ENCODE measurements at regions not wholly inside any gene's neighbourhood (a gene's known extent, or its start where the extent isn't known, plus 50 kb on each side); places are given as distances from the start of the nearest gene placed in this dataset.

DNA sequence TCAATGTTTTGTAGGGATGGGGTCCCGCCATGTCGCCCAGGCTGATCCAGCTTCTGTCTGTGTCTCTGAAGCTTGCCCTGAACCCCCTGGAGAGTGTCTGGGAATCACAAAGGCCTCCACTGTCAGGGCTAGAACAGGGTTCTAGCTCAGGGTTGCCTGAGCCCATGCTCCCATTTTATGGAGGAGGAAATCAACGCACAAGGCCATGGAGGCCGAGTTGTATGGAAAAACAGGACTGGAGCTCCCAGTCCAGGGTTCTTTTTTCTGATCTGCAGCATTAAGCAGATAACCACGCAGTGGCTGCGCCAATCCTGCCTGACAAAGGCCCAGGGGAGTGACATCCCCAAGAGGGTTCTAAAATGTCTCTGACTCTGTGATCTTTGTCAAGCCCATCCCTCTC lies 67.6 kb upstream of the NBPF3 start:
- H3K9me3 ChIP-seq (ENCODE audit: low read length), result no peaks in the 10 kb centered on the region
- no peak overlapping the region for H3K4me3 ChIP-seq (ENCODE audit: low read length)
- no peak overlapping the region for H2AFZ ChIP-seq (ENCODE audit: low read depth, low read length)
- no peaks in the 10 kb centered on the region for H3F3A ChIP-seq (ENCODE audit: insufficient read depth, low read length, poor library complexity, severe bottlenecking)
- H3K27ac ChIP-seq (ENCODE audit: low read length), result no peak overlapping the region
- no peaks in the 10 kb centered on the region for H3K79me2 ChIP-seq (replicated peaks; ENCODE audit: insufficient read depth, low read length)
- no peaks in the 10 kb centered on the region for H3K27me3 ChIP-seq (ENCODE audit: insufficient read depth, low read depth, low read length)
- H3K9me2 ChIP-seq (ENCODE audit: insufficient read depth, low read length), result no peaks in the 10 kb centered on the region
- no peaks in the 10 kb centered on the region for H3K36me3 ChIP-seq (ENCODE audit: insufficient read depth, low read length)
- no peak overlapping the region for H3K4me2 ChIP-seq (ENCODE audit: low read length)
- H4K20me1 ChIP-seq (ENCODE audit: insufficient read depth), result no peaks in the 10 kb centered on the region
- H3K9ac ChIP-seq (ENCODE audit: low read length), result no peak overlapping the region
- TF ChIP-seq REST (IDR thresholded peaks at IDR 0.05; ENCODE audit: borderline replicate concordance), result no peak
- no peak for TF ChIP-seq EZH2 (IDR thresholded peaks at IDR 0.05; ENCODE audit: borderline replicate concordance, insufficient read depth, low read length, poor library complexity, severe bottlenecking)
- TF ChIP-seq TAF1 (IDR thresholded peaks at IDR 0.05; ENCODE audit: low read depth), result no peak
- TF ChIP-seq RAD21 (conservative IDR thresholded peaks at IDR 0.05), result no peak

- no peak overlapping the region for H3K9ac ChIP-seq (ENCODE audit: low read length)
- no peak overlapping the region for H3K27ac ChIP-seq (ENCODE audit: low read length)
- H3K27me3 ChIP-seq (ENCODE audit: insufficient read depth, low read depth, low read length), result no peaks in the 10 kb centered on the region
- no peaks in the 10 kb centered on the region for H3K36me3 ChIP-seq (ENCODE audit: insufficient read depth, low read length)
- H3K4me3 ChIP-seq (ENCODE audit: low read length), result no peak overlapping the region
- no peaks in the 10 kb centered on the region for H4K20me1 ChIP-seq (ENCODE audit: insufficient read depth)
- H3K9me2 ChIP-seq (ENCODE audit: insufficient read depth, low read length), result no peaks in the 10 kb centered on the region
- TF ChIP-seq, protein P1, sequence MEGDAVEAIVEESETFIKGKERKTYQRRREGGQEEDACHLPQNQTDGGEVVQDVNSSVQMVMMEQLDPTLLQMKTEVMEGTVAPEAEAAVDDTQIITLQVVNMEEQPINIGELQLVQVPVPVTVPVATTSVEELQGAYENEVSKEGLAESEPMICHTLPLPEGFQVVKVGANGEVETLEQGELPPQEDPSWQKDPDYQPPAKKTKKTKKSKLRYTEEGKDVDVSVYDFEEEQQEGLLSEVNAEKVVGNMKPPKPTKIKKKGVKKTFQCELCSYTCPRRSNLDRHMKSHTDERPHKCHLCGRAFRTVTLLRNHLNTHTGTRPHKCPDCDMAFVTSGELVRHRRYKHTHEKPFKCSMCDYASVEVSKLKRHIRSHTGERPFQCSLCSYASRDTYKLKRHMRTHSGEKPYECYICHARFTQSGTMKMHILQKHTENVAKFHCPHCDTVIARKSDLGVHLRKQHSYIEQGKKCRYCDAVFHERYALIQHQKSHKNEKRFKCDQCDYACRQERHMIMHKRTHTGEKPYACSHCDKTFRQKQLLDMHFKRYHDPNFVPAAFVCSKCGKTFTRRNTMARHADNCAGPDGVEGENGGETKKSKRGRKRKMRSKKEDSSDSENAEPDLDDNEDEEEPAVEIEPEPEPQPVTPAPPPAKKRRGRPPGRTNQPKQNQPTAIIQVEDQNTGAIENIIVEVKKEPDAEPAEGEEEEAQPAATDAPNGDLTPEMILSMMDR (IDR thresholded peaks at IDR 0.05; ENCODE audit: poor library complexity, severe bottlenecking), result no peak
- no peak for TF ChIP-seq EP300 (conservative IDR thresholded peaks at IDR 0.05; ENCODE audit: poor library complexity, severe bottlenecking)
- no peaks in the 10 kb centered on the region for H3K79me2 ChIP-seq (replicated peaks; ENCODE audit: insufficient read depth, low read length)
- no peaks in the 10 kb centered on the region for H3F3A ChIP-seq (ENCODE audit: insufficient read depth, low read length, poor library complexity, severe bottlenecking)
- no peaks in the 10 kb centered on the region for H3K9me3 ChIP-seq (ENCODE audit: low read length)
- no peak overlapping the region for H3K4me2 ChIP-seq (ENCODE audit: low read length)
- H2AFZ ChIP-seq (ENCODE audit: low read depth, low read length), result no peak overlapping the region
These were observed 70.0 kb upstream of the NBPF3 start for GRCh38 chr1:21369905-21370304.

DNA sequence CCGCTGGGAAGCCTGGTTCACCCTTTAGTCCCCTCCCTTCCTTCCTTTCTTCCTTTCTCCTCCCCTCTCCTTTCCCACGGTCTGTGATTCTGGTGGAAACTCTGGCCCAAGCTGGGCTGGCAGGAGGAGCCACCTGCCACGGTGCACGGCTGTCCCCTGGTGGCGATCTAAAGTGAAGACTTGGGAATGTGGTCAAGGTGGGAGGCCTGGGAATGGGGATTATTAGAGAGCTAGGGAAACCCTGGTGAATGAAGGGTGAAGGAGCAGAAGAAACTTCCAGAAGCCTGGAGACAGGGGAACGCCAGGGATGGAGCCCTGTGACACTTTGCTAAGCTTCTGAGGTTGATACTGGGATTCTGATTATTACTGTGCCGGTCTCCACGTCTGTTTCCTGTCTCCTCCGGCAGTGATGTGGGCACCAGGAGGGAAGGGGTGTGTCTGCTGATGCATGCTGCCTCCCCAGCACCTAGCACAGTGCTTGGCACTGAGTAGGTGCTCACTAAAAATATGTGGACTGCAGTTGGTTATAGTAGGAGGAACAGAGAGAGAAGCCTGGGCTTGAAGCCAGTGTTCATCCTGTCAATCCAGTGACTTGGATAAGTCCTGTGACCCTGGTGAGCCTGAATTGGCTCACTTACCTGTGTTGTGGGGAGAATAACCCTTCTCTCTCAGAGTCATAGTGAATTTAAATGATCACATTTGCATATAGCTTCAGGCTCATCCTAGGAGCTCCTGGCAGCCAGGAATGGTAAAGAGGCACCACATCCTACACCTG lies 71.2 kb upstream of the NBPF3 start:
- no peak overlapping the region for H2AFZ ChIP-seq (ENCODE audit: low read depth, low read length)
- no peaks in the 10 kb centered on the region for H3K9me3 ChIP-seq (ENCODE audit: low read length)
- no peak overlapping the region for H3K27ac ChIP-seq (ENCODE audit: low read length)
- H3K4me3 ChIP-seq (ENCODE audit: low read length), result no peak overlapping the region
- no peaks in the 10 kb centered on the region for H3K79me2 ChIP-seq (replicated peaks; ENCODE audit: insufficient read depth, low read length)
- H3K9ac ChIP-seq (ENCODE audit: low read length), result no peak overlapping the region
- H3K36me3 ChIP-seq (ENCODE audit: insufficient read depth, low read length), result no peaks in the 10 kb centered on the region
- no peaks in the 10 kb centered on the region for H4K20me1 ChIP-seq (ENCODE audit: insufficient read depth)
- H3K4me2 ChIP-seq (ENCODE audit: low read length), result no peak overlapping the region
- TF ChIP-seq, protein P1 (IDR thresholded peaks at IDR 0.05; ENCODE audit: poor library complexity, severe bottlenecking), result peak; percentile 92
- no peak for TF ChIP-seq MXI1 (conservative IDR thresholded peaks at IDR 0.05; ENCODE audit: poor library complexity, severe bottlenecking)
- no peak for TF ChIP-seq REST (IDR thresholded peaks at IDR 0.05; ENCODE audit: borderline replicate concordance)
- TF ChIP-seq EP300 (conservative IDR thresholded peaks at IDR 0.05; ENCODE audit: poor library complexity, severe bottlenecking), result no peak
- peak; percentile 98 for TF ChIP-seq SMC3 (conservative IDR thresholded peaks at IDR 0.05; ENCODE audit: poor library complexity)
- no peak for TF ChIP-seq POLR2AphosphoS5 (IDR thresholded peaks at IDR 0.05)
- TF ChIP-seq TAF1 (IDR thresholded peaks at IDR 0.05; ENCODE audit: low read depth), result no peak
- TF ChIP-seq RAD21 (conservative IDR thresholded peaks at IDR 0.05), result peak; percentile 97
- TF ChIP-seq EZH2 (IDR thresholded peaks at IDR 0.05; ENCODE audit: borderline replicate concordance, insufficient read depth, low read length, poor library complexity, severe bottlenecking), result no peak
- no peaks in the 10 kb centered on the region for H3K9me2 ChIP-seq (ENCODE audit: insufficient read depth, low read length)
- no peaks in the 10 kb centered on the region for H3K27me3 ChIP-seq (ENCODE audit: insufficient read depth, low read depth, low read length)
- no peaks in the 10 kb centered on the region for H3F3A ChIP-seq (ENCODE audit: insufficient read depth, low read length, poor library complexity, severe bottlenecking)
